MCF 10A (cell line): ENCODE measurements at regions not wholly inside any gene's neighbourhood (a gene's known extent, or its start where the extent isn't known, plus 50 kb on each side); places are given as distances from the start of the nearest gene placed in this dataset.
"Not testable (repeated sequence)": the region's sequence is repeated elsewhere in the genome, so short reads cannot be mapped to it uniquely, and the experiment has no call there.

Source experiments
- BruUV-seq: library from RNA; stranded (reverse); fragments of 400-500 nt; replicated peaks from 2 replicates; lab custom pipeline; 2021; lab: Mats Ljungman, UMichigan
- CTCF ChIA-PET: fragments of 300-600 bp; sonication (Branson Sonifier 250); formaldehyde crosslinking; extraction: SDS; loops from one replicate; lab custom pipeline; 2021; ENCODE audit warnings: antibody characterized with exemption, inconsistent platforms; lab: Yijun Ruan, JAX
- POLR2A ChIA-PET: fragments of 300-600, 350-650 bp; sonication (Branson Sonifier 250); formaldehyde crosslinking; extraction: SDS; loops from one replicate; lab custom pipeline; 2020; ENCODE audit warnings: antibody characterized with exemption, inconsistent platforms; lab: Yijun Ruan, JAX
- DNase-seq: peaks from one replicate; pipeline ENCODE4 v3.0.0-alpha.2; 2018; ENCODE audit not compliant: unreplicated experiment
- H3K27ac Mint-ChIP-seq: one replicate; pipeline ENCODE4 v1.8.0; 2022; ENCODE audit warnings: mild to moderate bottlenecking, low read depth, mixed read lengths; ENCODE audit not compliant: unreplicated experiment
- H3K27me3 Mint-ChIP-seq: one replicate; pipeline ENCODE4 v1.8.0; 2022; ENCODE audit warnings: mixed read lengths; ENCODE audit not compliant: insufficient read depth, unreplicated experiment
- H3K36me3 Mint-ChIP-seq: one replicate; pipeline ENCODE4 v1.8.0; 2022; ENCODE audit warnings: mild to moderate bottlenecking, moderate library complexity, mixed read lengths; ENCODE audit not compliant: insufficient read depth, unreplicated experiment
- H3K4me1 Mint-ChIP-seq: one replicate; pipeline ENCODE4 v1.8.0; 2022; ENCODE audit warnings: mixed read lengths; ENCODE audit not compliant: insufficient read depth, unreplicated experiment
- H3K4me3 Mint-ChIP-seq: one replicate; pipeline ENCODE4 v1.8.0; 2022; ENCODE audit warnings: mild to moderate bottlenecking, moderate library complexity, mixed read lengths; ENCODE audit not compliant: unreplicated experiment
- H3K9me3 Mint-ChIP-seq: one replicate; pipeline ENCODE4 v1.8.0; 2022; ENCODE audit warnings: mixed read lengths; ENCODE audit not compliant: unreplicated experiment
- CTCF ChIP-seq: fragments of 200-600 bp; IDR thresholded peaks from one replicate; pipeline ENCODE4 v1.8.0; 2022; ENCODE audit warnings: antibody characterized with exemption, mild to moderate bottlenecking; ENCODE audit not compliant: unreplicated experiment
- intact Hi-C: fragments of 100-400 bp; cut with micrococcal nuclease; formaldehyde crosslinking; loops from 2 replicates; pipeline ENCODE4 v1.14.1; 2022

- Mint-ChIP-seq H3K9me3 (no peaks in the 10 kb centered on the region), H3K27ac (no peak overlapping the region), H3K4me1 (no peaks in the 10 kb centered on the region), H3K27me3 (no peaks in the 10 kb centered on the region), H3K4me3 (no peak overlapping the region), H3K36me3 (no peaks in the 10 kb centered on the region)
- BruUV-seq = no TSS peak
- TF ChIP-seq CTCF = no peak
- ChIA-PET POLR2A (no interaction called here), CTCF (interaction anchor here (0.6 to 0.9 kb wide), 3 partner anchors 325 to 1208 kb away, joined by 3 read pairs; no protein-coding TSS in a partner anchor)
- no peak for DNase-seq
- intact Hi-C loops = no loop called here
Observed at GRCh38 chr2:167640096-167640495, 607.3 kb downstream of the STK39 start.

- POLR2A ChIA-PET = interaction anchor here (0.6 kb wide), 1 partner anchor 49 kb away, joined by 3 read pairs; no protein-coding TSS in a partner anchor
- CTCF ChIA-PET = interaction anchor here (0.6 kb wide), 1 partner anchor 78 kb away, joined by 3 read pairs; no protein-coding TSS in a partner anchor
- peak; percentile 11 for DNase-seq
Observed at GRCh38 chr2:167637741-167638140, 609.7 kb downstream of the STK39 start.

DNA sequence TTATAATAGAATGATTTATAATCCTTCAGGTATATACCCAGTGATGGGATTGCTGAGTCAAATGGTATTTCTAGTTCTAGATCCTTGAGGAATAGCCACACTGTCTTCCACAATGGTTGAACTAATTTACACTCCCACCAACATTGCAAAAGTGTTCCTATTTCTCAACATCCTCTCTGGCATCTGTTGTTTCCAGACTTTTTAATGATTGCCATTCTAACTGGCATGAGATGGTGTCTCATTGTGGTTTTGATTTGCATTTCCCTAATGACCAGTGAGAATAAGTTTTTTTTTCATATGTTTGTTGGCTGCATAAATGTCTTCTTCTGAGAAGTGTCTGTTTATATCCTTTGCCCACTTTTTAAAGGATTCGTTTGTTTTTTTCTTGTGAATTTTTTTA is 615.1 kb downstream of the STK39 start:
- H3K36me3 Mint-ChIP-seq, H3K4me3 Mint-ChIP-seq, H3K27ac Mint-ChIP-seq, BruUV-seq, H3K9me3 Mint-ChIP-seq, CTCF ChIA-PET, H3K4me1 Mint-ChIP-seq, POLR2A ChIA-PET, intact Hi-C loops: not testable (repeated sequence)
- DNase-seq = peak; percentile 11
- peaks cover 13% of the 10 kb centered on the region for H3K27me3 Mint-ChIP-seq

More at GRCh38 chr2:167637741-167638140, 609.7 kb downstream of the STK39 start:
- H3K27me3 Mint-ChIP-seq = peaks cover 12% of the 10 kb centered on the region
- TF ChIP-seq CTCF = no peak
- H3K27ac Mint-ChIP-seq = no peak overlapping the region
- H3K4me3 Mint-ChIP-seq = no peak overlapping the region
- no peaks in the 10 kb centered on the region for H3K4me1 Mint-ChIP-seq
- H3K9me3 Mint-ChIP-seq = no peaks in the 10 kb centered on the region
- H3K36me3 Mint-ChIP-seq = no peaks in the 10 kb centered on the region
- no TSS peak for BruUV-seq
- intact Hi-C loops = no loop called here

- no TSS peak for BruUV-seq
- ChIA-PET POLR2A (no interaction called here), CTCF (no interaction called here)
- Mint-ChIP-seq H3K9me3 (no peaks in the 10 kb centered on the region), H3K27me3 (no peaks in the 10 kb centered on the region), H3K4me1 (peaks cover 5% of the 10 kb centered on the region), H3K4me3 (no peak overlapping the region), H3K27ac (peak overlapping the region; percentile 59), H3K36me3 (no peaks in the 10 kb centered on the region)
- TF ChIP-seq CTCF = no peak
- no peak for DNase-seq
- intact Hi-C loops = no loop called here
Observed at GRCh38 chr2:167626961-167627360, 620.4 kb downstream of the STK39 start.
